ENCODE measurements at regions not wholly inside any gene's neighbourhood (a gene's known extent, or its start where the extent isn't known, plus 50 kb on each side); places are given as distances from the start of the nearest gene placed in this dataset.

- TF ChIP-seq BMI1 (IDR thresholded peaks at IDR 0.05; ENCODE audit: borderline replicate concordance) (no peak), CHD2 (IDR thresholded peaks at IDR 0.05; ENCODE audit: borderline replicate concordance, low read depth, low read length) (no peak), TCF12 (IDR thresholded peaks at IDR 0.05; ENCODE audit: low read depth, low read length) (no peak), SMC3 (IDR thresholded peaks at IDR 0.05; ENCODE audit: borderline replicate concordance, low read length) (no peak), IKZF1 (conservative IDR thresholded peaks at IDR 0.05) (no peak), E2F8 (IDR thresholded peaks at IDR 0.05; ENCODE audit: low read depth, partially characterized antibody) (no peak), MYC (IDR thresholded peaks at IDR 0.05; ENCODE audit: insufficient read depth, insufficient read length, insufficient replicate concordance, low read length, severe bottlenecking) (no peak), PML (IDR thresholded peaks at IDR 0.05; ENCODE audit: low read length) (no peak)
Measured at GRCh38 chr3:34183114-34183513, 384.7 kb downstream of the PDCD6IP start (continued).

- H3K9ac ChIP-seq (ENCODE audit: control insufficient read depth, insufficient read depth, low read length) = no peak overlapping the region
- H3K36me3 ChIP-seq (ENCODE audit: control insufficient read depth in 2 of 2, insufficient read depth in 2 of 2, low read length in 1 of 2) = no peaks in the 10 kb centered on the region
- H3K9me3 ChIP-seq (replicated peaks; ENCODE audit: control insufficient read depth, insufficient read depth, low read length) = no peaks in the 10 kb centered on the region
- H4K20me1 ChIP-seq (ENCODE audit: control insufficient read depth, insufficient read depth) = no peaks in the 10 kb centered on the region
- no TSS peak for BruUV-seq (replicated peaks)
- no peaks in the 10 kb centered on the region for H3K79me2 ChIP-seq (ENCODE audit: control insufficient read depth, insufficient read depth, low read length)
- POLR2A ChIA-PET = no interaction called here
- no peak for ATAC-seq
- no peaks in the 10 kb centered on the region for H3K27me3 ChIP-seq (replicated peaks in 1 of 2; ENCODE audit: control insufficient read depth in 2 of 2, insufficient read depth in 2 of 2, low read length in 1 of 2)
- H3K27ac ChIP-seq (ENCODE audit: control insufficient read depth, insufficient read depth) = no peak overlapping the region
- no peak for FAIRE-seq
- in situ Hi-C loops (cut with MboI) (no loop called here), intact Hi-C loops (cut with micrococcal nuclease; ENCODE audit: unreplicated experiment) (no loop called here)
- no peak overlapping the region for H2AFZ ChIP-seq (ENCODE audit: control insufficient read depth, low read depth, low read length)
- 66% methylated on average over 10 of the region's 10 CpGs for WGBS (ENCODE audit: insufficient coverage, insufficient replicate concordance, low lambda C conversion rate, missing lambda C conversion rate)
- H3K4me1 ChIP-seq (ENCODE audit: control insufficient read depth, insufficient read depth, low read length) = peaks cover 9% of the 10 kb centered on the region; the same call in 1 of the 2 replicates
- SMC1A ChIA-PET (ENCODE audit: uncharacterized antibody, unreplicated experiment) = interaction anchor here (0.6 to 0.8 kb wide), 2 partner anchors 10 to 76 kb away, joined by 3 read pairs; no protein-coding TSS in a partner anchor
- no peak overlapping the region for H3K4me3 ChIP-seq
- H3K4me2 ChIP-seq (ENCODE audit: control insufficient read depth, insufficient read depth) = no peak overlapping the region
- CTCF ChIA-PET = no interaction called here
- no peak for DNase-seq (ENCODE audit: low read depth, low spot score)
- RAD21 ChIA-PET (ENCODE audit: unreplicated experiment) = no interaction called here
- TF ChIP-seq CBX3 (IDR thresholded peaks at IDR 0.05; ENCODE audit: borderline replicate concordance, low read depth) (no peak), BHLHE40 (IDR thresholded peaks at IDR 0.05; ENCODE audit: borderline replicate concordance in 1 of 2, low read depth in 2 of 2, low read length in 1 of 2) (no peak), CBX5 (IDR thresholded peaks at IDR 0.05; ENCODE audit: low read depth) (no peak), NFIC (IDR thresholded peaks at IDR 0.05; ENCODE audit: low read depth, low read length) (no peak), ELK1 (IDR thresholded peaks at IDR 0.05; ENCODE audit: low read depth, low read length) (no peak), MXI1 (IDR thresholded peaks at IDR 0.05; ENCODE audit: low read depth, low read length) (no peak), USF1 (IDR thresholded peaks at IDR 0.05; ENCODE audit: borderline replicate concordance, extremely low read length, insufficient read depth, low read depth, low read length) (no peak)
Measured at GRCh38 chr3:34183611-34184340, 385.3 kb downstream of the PDCD6IP start.
